Mammary epithelial cell (primary cell): ENCODE measurements at regions not wholly inside any gene's neighbourhood (a gene's known extent, or its start where the extent isn't known, plus 50 kb on each side); places are given as distances from the start of the nearest gene placed in this dataset.
"Not testable (repeated sequence)": the region's sequence is repeated elsewhere in the genome, so short reads cannot be mapped to it uniquely, and the experiment has no call there.

Experiments
- CTCF ChIP-seq, 2 donors: IDR thresholded peaks in 1 of 2; conservative IDR thresholded peaks in 1 of 2; 2 replicates each; pipeline ENCODE4 v1.5.1; 2011 to 2012; ENCODE audit warnings: inconsistent platforms in 2 of 2, low read length in 2 of 2, mild to moderate bottlenecking in 2 of 2, control low read depth in 1 of 2, low read depth in 1 of 2; ENCODE audit not compliant: insufficient read depth in 1 of 2; ENCODE audit errors: extremely low read depth in 1 of 2
- EZH2 ChIP-seq: IDR thresholded peaks from 2 replicates; pipeline ENCODE4 v1.6.1; 2012; ENCODE audit warnings: low read length, inconsistent platforms, borderline replicate concordance

- not testable (repeated sequence) for TF ChIP-seq CTCF (conservative IDR thresholded peaks at IDR 0.05 in 1 of 2, IDR thresholded peaks at IDR 0.05 in 1 of 2; ENCODE audit: extremely low read depth in 1 of 2, insufficient read depth in 1 of 2, low read depth in 1 of 2, low read length in 2 of 2); EZH2
Observed at GRCh38 chr1:206335875-206336846, 132.8 kb downstream of the SRGAP2 start.
